Ecto neural progenitor cell (in vitro differentiated cells): ENCODE measurements at regions not wholly inside any gene's neighbourhood (a gene's known extent, or its start where the extent isn't known, plus 50 kb on each side); places are given as distances from the start of the nearest gene placed in this dataset.
A peak's percentile ranks its signal among the peaks of the same experiment; 100 is the strongest.

ENCODE experiments used
- DNase-seq: peaks from one replicate; pipeline ENCODE4 v3.0.0-alpha.2; 2018; ENCODE audit warnings: low spot score

- DNase-seq: peak; percentile 73
Observed at GRCh38 chr6:168132531-168133167, 53.6 kb upstream of the FRMD1 start.

- peak; percentile 61 for DNase-seq
Observed at GRCh38 chr6:168131464-168132415, 52.7 kb upstream of the FRMD1 start.

GRCh38 chr6:168130697-168131371 lies 51.8 kb upstream of the FRMD1 start:
- DNase-seq: no peak

- peak; percentile 44 for DNase-seq
Observed at GRCh38 chr6:168130168-168130696, 51.2 kb upstream of the FRMD1 start.

GRCh38 chr6:168129292-168130167 lies 50.5 kb upstream of the FRMD1 start:
- peak; percentile 39 for DNase-seq

GRCh38 chr6:168128631-168129291 lies 49.7 kb upstream of the FRMD1 start:
- peak; percentile 46 for DNase-seq
